ENCODE measurements at regions not wholly inside any gene's neighbourhood (a gene's known extent, or its start where the extent isn't known, plus 50 kb on each side); places are given as distances from the start of the nearest gene placed in this dataset.

- no peak for DNase-seq
Observed at GRCh38 chr1:168920456-168921094, 185.9 kb upstream of the ATP1B1 start.

GRCh38 chr1:168921629-168922028 lies 184.9 kb upstream of the ATP1B1 start:
- DNase-seq: no peak

GRCh38 chr1:168923521-168924136 lies 182.9 kb upstream of the ATP1B1 start:
- no peak for DNase-seq

DNA sequence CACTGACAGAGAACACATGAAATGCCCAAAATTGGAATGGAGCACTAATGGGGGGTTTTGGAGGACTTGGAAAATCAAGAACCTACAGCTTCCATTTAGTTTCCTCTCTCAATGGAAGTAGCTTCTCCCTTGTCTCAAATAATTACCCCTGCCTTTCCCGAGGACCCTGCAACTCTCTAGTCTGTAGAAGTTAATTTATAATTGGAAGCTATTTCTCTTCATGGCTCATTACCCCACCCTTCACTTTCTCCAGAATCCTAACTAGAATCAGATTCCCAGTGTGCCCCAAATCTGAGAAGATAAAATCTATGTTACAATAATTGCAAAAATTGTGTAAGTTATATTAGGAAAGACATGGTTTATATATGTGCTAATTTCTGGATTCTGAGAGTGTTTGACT lies 181.5 kb upstream of the ATP1B1 start:
- DNase-seq: no peak

GRCh38 chr1:168926236-168926635 lies 180.3 kb upstream of the ATP1B1 start:
- no peak for DNase-seq

GRCh38 chr1:168932539-168932938 lies 174.0 kb upstream of the ATP1B1 start:
- peak; percentile 28 for DNase-seq

GRCh38 chr1:168933141-168933805 lies 173.2 kb upstream of the ATP1B1 start:
- no peak for DNase-seq

DNA sequence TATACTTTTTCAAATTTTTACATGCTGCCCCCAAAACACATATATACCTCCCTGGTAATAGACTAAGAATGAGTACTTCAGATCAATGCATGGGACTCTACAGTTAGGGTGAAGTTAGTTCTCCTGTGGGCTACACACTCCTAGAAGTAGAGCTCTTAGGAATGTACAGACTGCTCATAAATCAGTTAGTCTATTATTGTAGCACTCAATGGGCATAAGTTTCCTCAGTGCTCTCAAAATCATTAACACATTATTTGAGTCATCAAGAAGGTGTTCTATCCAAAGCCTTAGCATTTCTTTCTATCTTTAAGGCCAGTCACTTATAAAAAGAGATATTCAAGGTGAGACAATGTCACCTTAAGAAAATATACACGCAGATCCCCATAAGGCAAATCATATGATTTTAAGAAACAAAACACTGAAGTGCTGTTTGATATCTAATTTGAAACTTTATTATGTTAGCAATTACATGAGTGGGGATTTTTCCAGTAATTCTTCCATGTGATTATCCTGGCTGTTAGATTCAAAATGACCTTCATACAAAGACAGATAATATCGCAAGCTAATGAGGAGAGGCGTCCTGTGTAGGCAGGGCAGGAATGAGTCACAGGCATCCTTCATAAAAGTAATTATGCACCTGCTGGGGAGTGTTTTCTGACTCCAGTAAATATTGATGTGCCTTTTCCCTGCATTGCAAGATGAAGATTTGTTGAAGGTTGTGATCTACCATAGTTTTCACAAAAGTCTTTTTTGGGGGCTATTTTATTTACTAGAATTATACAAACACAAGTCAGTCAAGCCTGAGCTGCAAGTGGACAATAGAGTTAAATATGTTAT lies 167.2 kb upstream of the ATP1B1 start:
- DNase-seq: no peak

GRCh38 chr1:168939947-168940223 lies 166.6 kb upstream of the ATP1B1 start:
- DNase-seq: no peak

DNA sequence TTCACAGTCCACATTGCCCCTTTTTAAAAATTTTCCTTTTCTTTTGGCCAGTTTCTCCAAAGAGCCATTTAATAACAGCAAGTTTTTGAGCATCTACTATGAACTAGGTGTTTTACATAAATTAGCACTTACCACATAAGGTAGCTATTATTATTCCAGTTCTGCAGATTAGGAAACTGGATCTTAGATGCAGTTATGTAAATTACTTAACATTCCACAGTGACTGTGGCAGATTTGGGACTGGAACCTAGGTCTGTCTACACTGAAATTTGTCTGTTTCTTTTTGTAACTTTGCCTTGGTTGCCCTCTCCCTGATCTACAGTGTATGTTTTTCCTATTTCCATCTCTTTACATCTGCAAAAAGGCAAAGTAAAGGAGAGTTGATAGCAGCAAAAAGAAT lies 164.8 kb upstream of the ATP1B1 start:
- no peak for DNase-seq

DNA sequence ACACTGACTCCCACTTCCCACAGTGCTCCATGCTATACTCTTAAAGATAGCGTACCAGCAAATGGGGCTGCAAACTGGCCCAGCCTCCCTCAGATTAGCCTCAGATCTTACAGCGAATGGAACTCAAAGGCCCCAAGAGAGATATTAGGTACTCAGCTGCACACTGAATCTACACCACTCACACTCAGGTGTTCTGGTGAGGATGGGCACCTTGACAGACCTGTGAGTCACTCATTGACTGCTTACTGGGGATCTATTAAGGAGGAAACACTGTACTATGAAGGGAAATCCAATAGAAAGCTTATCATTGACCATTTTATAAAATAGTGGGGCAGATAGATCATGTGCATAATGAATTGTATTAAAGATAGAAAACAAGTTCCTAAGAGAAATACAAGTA lies 164.3 kb upstream of the ATP1B1 start:
- DNase-seq: no peak

DNA sequence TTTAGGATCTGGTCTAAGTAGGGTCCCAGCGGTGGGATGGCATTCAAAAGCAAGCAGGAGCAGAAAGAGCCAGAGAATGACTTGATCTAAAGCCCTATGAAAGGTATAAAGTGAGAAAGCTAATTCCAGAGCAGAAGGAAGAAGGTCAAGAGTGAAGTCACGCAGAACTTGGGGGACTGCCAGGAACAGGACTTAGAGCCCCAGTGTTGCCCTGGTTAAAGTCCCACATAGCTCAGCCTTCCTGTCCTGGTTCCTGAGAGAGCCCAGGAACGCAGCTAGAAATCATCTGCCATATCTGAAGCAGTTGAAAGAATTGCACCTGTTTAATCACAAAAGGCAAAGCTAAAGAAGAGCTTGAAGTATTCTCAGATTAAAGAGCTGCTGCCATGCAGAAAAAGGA lies 160.6 kb upstream of the ATP1B1 start:
- DNase-seq: no peak

GRCh38 chr1:168947041-168947440 lies 159.4 kb upstream of the ATP1B1 start:
- no peak for DNase-seq

DNA sequence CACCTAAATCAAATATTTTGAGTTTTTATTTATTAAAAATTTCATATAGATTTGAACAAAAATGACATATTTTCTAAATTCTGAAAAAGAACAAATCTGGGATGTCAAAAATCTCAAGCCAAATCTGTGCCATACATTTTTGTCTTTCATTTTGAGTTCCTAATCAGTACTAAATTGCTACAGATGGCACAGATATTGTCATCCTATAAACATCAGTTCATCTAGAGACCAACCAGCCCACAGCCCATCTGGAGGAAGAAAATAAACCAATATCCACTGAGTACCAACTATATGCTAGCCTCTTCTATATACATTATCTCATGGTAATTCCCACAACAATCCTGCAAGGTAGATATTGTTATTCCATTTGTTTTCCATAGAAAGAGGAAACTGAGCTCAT lies 156.8 kb upstream of the ATP1B1 start:
- no peak for DNase-seq

DNA sequence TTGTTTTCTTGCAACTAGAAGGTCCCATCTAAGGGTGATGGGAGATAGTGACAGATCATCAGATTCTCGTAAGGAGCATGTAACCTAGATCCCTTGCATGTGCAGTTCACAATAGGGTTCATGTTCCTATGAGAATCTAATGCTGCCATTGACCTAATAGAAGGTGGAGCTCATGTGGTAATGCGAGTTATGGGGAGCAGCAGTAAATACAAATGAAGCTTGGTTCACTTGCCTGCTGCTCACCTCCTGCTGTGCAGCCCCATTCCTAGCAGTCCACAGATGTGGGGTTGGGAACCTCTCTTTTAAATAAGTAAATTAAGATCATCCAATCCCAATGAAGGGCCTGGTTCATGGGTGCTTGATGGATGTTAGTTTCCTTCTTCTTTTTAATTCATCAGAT lies 148.7 kb upstream of the ATP1B1 start:
- no peak for DNase-seq

GRCh38 chr1:168958562-168959289 lies 147.8 kb upstream of the ATP1B1 start:
- DNase-seq: peak; percentile 37

DNA sequence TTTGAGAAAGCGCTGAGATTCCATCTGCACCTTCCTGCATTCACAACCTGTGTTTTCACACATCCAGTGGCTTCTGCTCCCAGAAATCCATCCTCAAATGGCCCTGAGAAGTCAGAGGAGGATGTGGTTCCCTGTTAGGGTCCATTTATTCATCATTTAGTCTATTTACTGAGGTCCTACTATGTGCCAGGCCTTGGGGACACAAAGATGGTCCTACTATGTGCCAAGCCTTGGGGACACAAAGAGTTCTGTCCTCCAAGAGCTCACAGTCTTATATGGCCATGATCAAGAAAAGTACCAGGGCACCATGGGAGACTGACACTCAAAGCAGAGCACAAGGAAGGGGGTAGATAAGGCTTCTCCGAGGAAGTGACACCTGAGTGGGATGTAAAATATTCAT lies 147.1 kb upstream of the ATP1B1 start:
- DNase-seq: no peak

DNA sequence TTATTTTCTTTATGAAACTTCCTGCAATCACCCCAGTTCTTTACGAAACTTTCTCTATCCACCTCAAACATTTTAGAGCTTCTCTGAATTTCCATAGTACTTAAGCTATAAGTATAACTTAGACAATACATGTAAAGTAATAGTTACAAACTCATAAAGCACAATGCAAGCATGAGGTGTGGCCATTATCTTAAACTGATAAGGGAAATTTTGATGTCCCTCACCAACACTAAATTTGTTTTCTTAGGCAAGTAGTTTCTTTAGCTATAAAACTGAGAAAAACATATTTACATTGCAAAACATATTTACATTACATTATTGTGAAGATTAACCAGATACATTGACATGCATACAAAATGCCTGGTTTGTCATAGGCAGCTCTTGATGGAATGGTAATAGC lies 146.4 kb upstream of the ATP1B1 start:
- DNase-seq: no peak

DNA sequence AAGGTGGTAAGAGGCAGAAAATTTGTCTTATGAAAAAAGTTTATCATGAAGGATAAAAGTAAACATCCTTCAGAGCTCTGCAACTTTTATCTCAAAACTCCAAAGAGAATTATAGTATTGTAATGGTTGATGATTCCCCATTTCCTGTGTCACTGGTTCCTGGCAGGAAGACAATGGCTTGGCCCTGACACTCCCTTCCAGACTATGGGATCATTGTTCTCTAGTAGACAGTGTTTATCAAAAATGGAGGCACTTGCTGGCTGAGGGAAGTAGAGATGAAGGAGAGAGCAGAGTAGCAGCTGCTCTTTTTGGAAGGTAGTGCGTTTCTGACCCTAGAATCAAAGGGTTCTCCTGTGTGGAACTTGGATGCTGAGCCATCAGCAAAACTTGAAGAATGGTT lies 145.9 kb upstream of the ATP1B1 start:
- no peak for DNase-seq

GRCh38 chr1:168963601-168964000 lies 142.9 kb upstream of the ATP1B1 start:
- no peak for DNase-seq

DNA sequence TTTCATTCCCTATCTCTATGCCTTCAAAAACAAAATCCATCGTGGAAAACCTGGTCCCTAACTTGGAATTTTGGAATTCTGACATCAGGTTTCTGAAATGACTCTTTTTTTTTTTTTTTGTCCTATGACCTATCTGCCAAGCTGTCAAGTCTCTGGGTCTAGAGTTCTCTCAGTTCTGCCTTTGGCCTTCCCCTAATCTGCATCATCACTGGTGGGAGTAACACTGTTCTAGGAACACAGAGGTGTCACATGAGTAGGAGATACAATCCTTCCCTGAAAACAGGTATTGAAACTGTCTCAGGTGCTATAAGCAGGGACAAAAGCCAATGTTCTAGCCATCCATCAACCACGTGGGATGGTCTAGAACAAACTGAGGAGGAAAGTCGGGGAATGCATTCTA lies 142.0 kb upstream of the ATP1B1 start:
- no peak for DNase-seq

GRCh38 chr1:168966217-168966616 lies 140.3 kb upstream of the ATP1B1 start:
- no peak for DNase-seq

- no peak for DNase-seq
Observed at GRCh38 chr1:168966636-168967035, 139.9 kb upstream of the ATP1B1 start.
